Fibroblast of mammary gland (primary cell): ENCODE measurements at regions not wholly inside any gene's neighbourhood (a gene's known extent, or its start where the extent isn't known, plus 50 kb on each side); places are given as distances from the start of the nearest gene placed in this dataset.
"Not testable (repeated sequence)": the region's sequence is repeated elsewhere in the genome, so short reads cannot be mapped to it uniquely, and the experiment has no call there.

ENCODE experiments used
- DNase-seq: peaks from one replicate; pipeline ENCODE4 v3.0.0-alpha.2; 2010; ENCODE audit warnings: low read depth
- H3K4me3 ChIP-seq: 2 replicates; pipeline ENCODE4 v1.5.1; 2011; ENCODE audit warnings: low read depth, mild to moderate bottlenecking, low read length, moderate library complexity; ENCODE audit not compliant: control insufficient read depth
- CTCF ChIP-seq: conservative IDR thresholded peaks from 2 replicates; pipeline ENCODE4 v1.5.1; 2011; ENCODE audit warnings: low read depth, low read length, inconsistent platforms; ENCODE audit not compliant: control insufficient read depth, insufficient read depth

DNA sequence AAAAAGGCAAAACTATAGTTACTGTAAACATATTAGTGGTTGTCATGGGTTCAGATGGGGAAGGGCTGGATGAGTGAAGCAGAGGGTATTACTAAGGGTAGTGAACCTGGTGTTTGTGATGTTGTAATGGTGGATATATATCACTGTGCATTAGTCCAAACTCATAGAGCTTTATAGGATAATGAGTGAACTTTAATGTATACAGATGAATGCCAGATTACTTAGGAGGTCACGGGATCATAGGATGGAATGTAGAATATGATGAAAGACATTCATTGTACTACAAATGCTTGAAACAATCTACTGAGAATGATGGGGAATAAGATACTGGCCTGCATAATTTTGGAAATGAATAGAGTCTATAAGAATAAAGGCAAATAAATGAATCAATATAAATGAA lies 226.7 kb upstream of the ZNF804A start:
- no peak overlapping the region for H3K4me3 ChIP-seq
- DNase-seq: no peak
- TF ChIP-seq CTCF: no peak

- no peak overlapping the region for H3K4me3 ChIP-seq
- DNase-seq: no peak
- no peak for TF ChIP-seq CTCF
These were observed 225.8 kb upstream of the ZNF804A start for GRCh38 chr2:184372484-184372883.

- DNase-seq: no peak
- no peak overlapping the region for H3K4me3 ChIP-seq
- TF ChIP-seq CTCF: no peak
These were observed 203.7 kb upstream of the ZNF804A start for GRCh38 chr2:184394642-184395041.

DNA sequence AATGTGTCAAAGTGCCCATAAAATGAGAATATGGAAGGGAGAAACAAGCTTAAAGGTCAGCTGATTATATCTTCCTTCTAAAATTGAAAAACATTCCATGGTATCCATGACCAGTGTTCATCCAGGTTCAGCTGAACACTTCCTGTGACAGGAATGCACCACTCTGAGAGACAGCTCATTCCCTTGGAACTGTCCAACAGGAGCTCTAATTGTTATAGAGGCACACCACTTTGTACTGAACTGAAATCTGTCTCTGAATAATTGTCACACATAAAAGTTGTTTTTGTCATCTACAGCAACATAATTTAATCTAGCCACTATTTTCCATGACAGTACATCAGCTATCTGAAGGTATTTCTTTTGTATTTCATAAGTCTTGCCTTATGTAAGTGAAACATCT lies 195.9 kb upstream of the ZNF804A start:
- no peak for TF ChIP-seq CTCF
- H3K4me3 ChIP-seq: no peak overlapping the region
- no peak for DNase-seq

DNA sequence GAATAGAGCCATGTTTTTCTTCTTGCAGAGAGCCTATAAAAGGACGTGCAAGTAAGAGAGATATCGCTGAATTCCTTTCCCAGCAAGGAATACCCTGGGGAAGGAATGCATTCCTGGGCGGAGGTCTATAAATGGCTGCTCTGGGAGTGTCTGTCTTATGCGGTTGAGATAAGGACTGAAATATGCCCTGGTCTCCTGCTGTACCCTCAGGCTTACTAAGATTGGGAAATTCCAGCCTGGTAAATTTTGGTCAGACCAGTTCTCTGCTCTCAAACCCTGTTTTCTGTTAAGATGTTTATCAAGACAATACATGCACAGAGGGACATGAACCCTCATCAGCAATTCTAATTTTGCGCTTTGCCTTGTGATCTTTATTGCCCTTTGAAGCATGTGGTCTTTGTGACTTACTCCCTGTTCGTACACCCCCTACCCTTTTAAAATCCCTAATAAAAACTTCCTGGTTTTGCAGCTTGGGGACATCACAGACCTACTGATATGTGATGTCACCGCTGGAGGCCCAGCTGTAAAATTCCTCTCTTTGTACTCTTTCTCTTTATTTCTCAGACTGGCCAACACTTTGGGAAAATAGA lies 191.2 kb upstream of the ZNF804A start:
- DNase-seq, H3K4me3 ChIP-seq: not testable (repeated sequence)

DNA sequence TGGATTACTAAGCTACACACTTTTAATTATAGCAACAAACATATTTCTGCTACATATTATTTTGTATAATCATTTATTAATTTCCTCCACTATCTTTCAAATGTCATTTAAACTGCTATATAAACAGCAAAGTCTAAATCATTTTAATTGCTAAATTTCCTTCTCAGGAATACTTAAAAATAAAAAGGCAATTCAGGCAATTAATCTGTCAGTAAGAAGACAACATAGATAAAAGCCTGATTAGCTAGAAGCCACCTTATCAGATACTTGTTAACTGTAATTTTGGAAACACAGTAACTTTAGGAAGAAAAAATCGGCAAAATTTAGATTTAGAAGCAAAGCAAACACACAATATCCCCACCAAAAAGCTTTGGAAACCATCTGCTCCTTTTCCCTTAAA lies 188.2 kb upstream of the ZNF804A start:
- TF ChIP-seq CTCF: no peak
- H3K4me3 ChIP-seq: no peak overlapping the region
- no peak for DNase-seq

- DNase-seq: no peak
- no peak for TF ChIP-seq CTCF
- H3K4me3 ChIP-seq: no peak overlapping the region
These were observed 185.1 kb upstream of the ZNF804A start for GRCh38 chr2:184413221-184413620.
